ENCODE measurements at regions not wholly inside any gene's neighbourhood (a gene's known extent, or its start where the extent isn't known, plus 50 kb on each side); places are given as distances from the start of the nearest gene placed in this dataset.

GRCh38 chr2:156728328-156728727 lies 292.1 kb downstream of the GPD2 start:
- no peak overlapping the region for H3K27ac ChIP-seq
- ATAC-seq (no peak), DNase-seq (no peak)
- no peaks in the 10 kb centered on the region for H3K4me1 ChIP-seq
- no peak for TF ChIP-seq CTCF (IDR thresholded peaks at IDR 0.05)
- no peak overlapping the region for H3K4me3 ChIP-seq
- no peaks in the 10 kb centered on the region for H3K36me3 ChIP-seq
- H3K27me3 ChIP-seq: no peaks in the 10 kb centered on the region
- no peaks in the 10 kb centered on the region for H3K9me3 ChIP-seq
- intact Hi-C loops (cut with DNase I): no loop called here
- WGBS, 2 donors: 85 to 96% methylated on average over 2 of the region's 2 CpGs

GRCh38 chr2:156731506-156731905 lies 295.3 kb downstream of the GPD2 start:
- intact Hi-C loops (cut with DNase I): no loop called here

GRCh38 chr2:156736950-156737349 lies 300.8 kb downstream of the GPD2 start:
- Histone ChIP-seq H3K27me3 (no peaks in the 10 kb centered on the region), H3K36me3 (no peaks in the 10 kb centered on the region), H3K4me3 (no peak overlapping the region), H3K9me3 (no peaks in the 10 kb centered on the region), H3K27ac (no peak overlapping the region), H3K4me1 (no peaks in the 10 kb centered on the region)
- no peak for TF ChIP-seq CTCF (IDR thresholded peaks at IDR 0.05)
- intact Hi-C loops (cut with DNase I): no loop called here
- no peak for DNase-seq
- 82 to 90% methylated on average over 4 of the region's 4 CpGs for WGBS, 2 donors
- no peak for ATAC-seq

More at GRCh38 chr2:156731506-156731905, 295.3 kb downstream of the GPD2 start:
- H3K36me3 ChIP-seq: no peaks in the 10 kb centered on the region
- no peak for TF ChIP-seq CTCF (IDR thresholded peaks at IDR 0.05)
- H3K27me3 ChIP-seq: no peaks in the 10 kb centered on the region
- H3K4me1 ChIP-seq: no peaks in the 10 kb centered on the region
- H3K9me3 ChIP-seq: no peaks in the 10 kb centered on the region
- no peak overlapping the region for H3K27ac ChIP-seq
- ATAC-seq (no peak), DNase-seq (no peak)
- no peak overlapping the region for H3K4me3 ChIP-seq

GRCh38 chr2:156739301-156739700 lies 303.1 kb downstream of the GPD2 start:
- Histone ChIP-seq H3K36me3 (no peaks in the 10 kb centered on the region), H3K4me1 (no peaks in the 10 kb centered on the region), H3K9me3 (no peaks in the 10 kb centered on the region), H3K4me3 (no peak overlapping the region), H3K27me3 (no peaks in the 10 kb centered on the region), H3K27ac (no peak overlapping the region)
- ATAC-seq (no peak), DNase-seq (no peak)
- intact Hi-C loops (cut with DNase I): no loop called here
- no peak for TF ChIP-seq CTCF (IDR thresholded peaks at IDR 0.05)
- 79 to 81% methylated on average over 3 of the region's 3 CpGs for WGBS, 2 donors

GRCh38 chr2:156745619-156746018 lies 309.4 kb downstream of the GPD2 start:
- ATAC-seq (no peak), DNase-seq (no peak)
- Histone ChIP-seq H3K4me1 (no peaks in the 10 kb centered on the region), H3K9me3 (no peaks in the 10 kb centered on the region), H3K27me3 (no peaks in the 10 kb centered on the region), H3K36me3 (no peaks in the 10 kb centered on the region), H3K4me3 (no peak overlapping the region), H3K27ac (no peak overlapping the region)
- no peak for TF ChIP-seq CTCF (IDR thresholded peaks at IDR 0.05)
- 86 to 91% methylated on average over 2 of the region's 2 CpGs for WGBS, 2 donors
- intact Hi-C loops (cut with DNase I): no loop called here
